GM10248 (cell line): ENCODE measurements at regions not wholly inside any gene's neighbourhood (a gene's known extent, or its start where the extent isn't known, plus 50 kb on each side); places are given as distances from the start of the nearest gene placed in this dataset.

ENCODE experiments used
- CTCF ChIA-PET: fragments of 300-600 bp; sonication (Branson Sonifier 250); formaldehyde crosslinking; extraction: SDS; loops from one replicate; lab custom pipeline; 2021; ENCODE audit warnings: antibody characterized with exemption; lab: Yijun Ruan, JAX
- POLR2A ChIA-PET: fragments of 350-650 bp; sonication (Branson Sonifier 250); formaldehyde crosslinking; extraction: SDS; loops from one replicate; lab custom pipeline; 2020; ENCODE audit warnings: antibody characterized with exemption; lab: Yijun Ruan, JAX
- DNase-seq: peaks from one replicate; pipeline ENCODE4 v3.0.0; 2012; ENCODE audit errors: extremely low spot score
- TF ChIP-seq, protein P1 (sequence below): IDR thresholded peaks from 2 replicates; pipeline ENCODE4 v1.5.1; 2012; ENCODE audit warnings: mild to moderate bottlenecking, low read depth; ENCODE audit errors: extremely low read depth, missing control alignments, control extremely low read depth

DNA sequence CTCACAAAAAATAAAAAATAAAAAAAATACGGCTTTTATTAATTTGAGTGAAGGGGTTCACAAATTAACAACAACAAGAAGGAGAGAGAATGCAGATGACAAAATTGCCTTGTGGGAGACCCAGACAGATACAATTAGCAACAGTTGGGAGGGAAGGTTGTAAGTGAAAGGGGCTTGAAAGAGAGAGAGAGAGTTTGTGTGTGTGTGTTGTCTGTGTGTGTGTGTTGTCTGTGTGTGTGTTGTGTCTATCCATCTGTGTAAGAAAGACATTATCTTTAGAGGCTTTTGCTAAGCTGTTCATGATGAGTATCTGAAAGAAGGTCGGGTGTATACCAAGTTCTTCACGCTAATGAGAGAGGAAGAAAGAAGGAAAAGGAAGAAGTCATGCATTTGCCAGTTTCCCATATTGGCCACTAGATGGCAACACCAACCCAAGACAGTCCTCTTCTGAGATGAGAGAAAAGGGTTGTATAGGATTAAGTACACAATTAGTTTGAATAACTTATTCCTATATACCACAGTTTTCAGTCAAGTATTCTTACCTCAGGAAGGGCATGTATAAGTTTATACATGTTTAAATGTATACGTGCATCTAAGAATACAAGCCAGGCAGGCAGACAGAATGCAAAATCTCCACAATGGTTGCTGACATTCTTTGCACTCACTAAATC is 63.7 kb upstream of the CD2AP start:
- TF ChIP-seq, protein P1, sequence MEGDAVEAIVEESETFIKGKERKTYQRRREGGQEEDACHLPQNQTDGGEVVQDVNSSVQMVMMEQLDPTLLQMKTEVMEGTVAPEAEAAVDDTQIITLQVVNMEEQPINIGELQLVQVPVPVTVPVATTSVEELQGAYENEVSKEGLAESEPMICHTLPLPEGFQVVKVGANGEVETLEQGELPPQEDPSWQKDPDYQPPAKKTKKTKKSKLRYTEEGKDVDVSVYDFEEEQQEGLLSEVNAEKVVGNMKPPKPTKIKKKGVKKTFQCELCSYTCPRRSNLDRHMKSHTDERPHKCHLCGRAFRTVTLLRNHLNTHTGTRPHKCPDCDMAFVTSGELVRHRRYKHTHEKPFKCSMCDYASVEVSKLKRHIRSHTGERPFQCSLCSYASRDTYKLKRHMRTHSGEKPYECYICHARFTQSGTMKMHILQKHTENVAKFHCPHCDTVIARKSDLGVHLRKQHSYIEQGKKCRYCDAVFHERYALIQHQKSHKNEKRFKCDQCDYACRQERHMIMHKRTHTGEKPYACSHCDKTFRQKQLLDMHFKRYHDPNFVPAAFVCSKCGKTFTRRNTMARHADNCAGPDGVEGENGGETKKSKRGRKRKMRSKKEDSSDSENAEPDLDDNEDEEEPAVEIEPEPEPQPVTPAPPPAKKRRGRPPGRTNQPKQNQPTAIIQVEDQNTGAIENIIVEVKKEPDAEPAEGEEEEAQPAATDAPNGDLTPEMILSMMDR, result peak; percentile 88
- peak; percentile 57 for DNase-seq
- CTCF ChIA-PET, result interaction anchor here (0.6 to 3.4 kb wide), 29 partner anchors 9 to 373 kb away, joined by 3 to 28 read pairs (median 5); partner anchors contain the start of gene OPN5
- POLR2A ChIA-PET, result no interaction called here

DNA sequence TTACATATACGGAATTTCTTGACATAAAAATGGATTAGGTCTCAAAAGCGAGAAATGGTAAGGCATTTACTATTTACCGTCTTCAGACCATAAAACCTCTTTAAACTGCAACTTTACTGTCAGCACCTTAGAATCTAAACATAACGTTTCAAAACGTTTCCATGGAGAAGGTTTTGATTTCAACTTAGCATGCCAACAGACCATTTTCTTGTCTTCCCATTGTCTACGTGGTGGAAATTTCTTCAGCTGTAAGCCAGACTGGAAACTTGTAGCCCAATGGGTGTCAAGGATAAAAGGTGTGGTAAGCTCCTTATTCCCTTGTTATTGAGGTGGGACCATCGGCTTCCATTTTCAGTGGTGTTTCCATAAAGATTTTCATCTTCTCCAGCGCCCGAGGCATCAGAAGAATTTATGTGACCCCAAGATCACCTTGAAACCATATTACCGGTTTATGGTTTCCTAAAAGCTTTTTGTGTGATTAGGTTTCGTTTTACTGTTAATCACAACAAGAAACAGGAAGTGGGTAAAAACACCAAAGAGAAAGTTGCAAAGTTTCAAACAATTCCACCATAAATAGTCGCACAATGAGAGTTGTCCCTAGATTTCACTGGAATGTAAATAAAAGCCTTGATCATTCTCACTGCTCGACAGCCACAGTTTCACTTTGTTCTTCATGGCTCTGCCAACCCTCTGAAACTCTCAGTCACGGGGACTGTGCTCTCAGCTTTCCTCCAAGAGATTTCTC is 63.0 kb upstream of the CD2AP start:
- ChIA-PET CTCF (interaction anchor here (0.6 to 3.4 kb wide), 22 partner anchors 8 to 373 kb away, joined by 3 to 28 read pairs (median 6); no protein-coding TSS in a partner anchor), POLR2A (no interaction called here)
- DNase-seq, result peak; percentile 35
- TF ChIP-seq, protein P1, result no peak

DNA sequence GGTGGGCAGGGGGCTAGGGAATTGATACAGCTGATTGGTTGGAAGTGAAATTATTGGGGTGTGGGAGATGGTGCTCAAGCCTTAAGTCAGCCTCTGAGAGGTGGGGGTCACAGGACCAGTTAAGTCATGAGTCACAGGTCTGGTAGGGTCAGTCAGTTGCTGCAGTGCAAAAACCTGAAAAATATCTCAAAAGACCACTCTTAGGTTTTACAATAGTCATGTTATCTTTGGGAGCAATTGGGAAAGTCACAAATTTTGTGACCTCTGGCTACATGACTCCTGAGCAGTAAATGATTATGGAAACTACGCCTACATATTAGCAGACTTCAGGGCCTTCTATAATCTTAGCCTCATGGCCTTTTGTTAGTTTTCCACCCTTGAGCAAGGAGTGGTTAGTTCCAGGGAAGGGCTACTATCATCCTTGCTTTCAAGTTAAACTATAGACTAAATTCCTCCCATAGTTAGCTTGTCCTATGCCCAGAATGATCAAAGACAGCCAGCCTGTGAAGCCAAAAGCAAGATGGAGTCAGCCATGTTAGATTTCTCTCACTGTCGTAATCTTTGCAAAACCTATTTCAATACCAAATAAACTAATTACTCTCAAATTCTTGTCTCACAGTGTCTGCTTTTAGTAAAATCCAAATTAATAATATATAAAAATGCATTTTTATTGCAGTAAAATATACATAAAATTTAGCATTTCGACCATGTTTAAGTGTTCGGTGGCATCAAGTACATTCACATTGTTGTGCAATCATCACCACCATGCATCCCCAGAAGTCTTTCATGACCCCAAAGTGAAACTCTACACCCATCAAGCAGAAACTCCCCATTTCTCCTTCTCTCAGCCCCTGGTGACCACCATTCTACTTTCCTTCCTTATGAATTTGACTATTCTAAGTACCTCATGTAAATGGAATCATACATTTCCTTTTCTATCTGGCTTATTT is 60.9 kb upstream of the CD2AP start:
- POLR2A ChIA-PET, result no interaction called here

DNA sequence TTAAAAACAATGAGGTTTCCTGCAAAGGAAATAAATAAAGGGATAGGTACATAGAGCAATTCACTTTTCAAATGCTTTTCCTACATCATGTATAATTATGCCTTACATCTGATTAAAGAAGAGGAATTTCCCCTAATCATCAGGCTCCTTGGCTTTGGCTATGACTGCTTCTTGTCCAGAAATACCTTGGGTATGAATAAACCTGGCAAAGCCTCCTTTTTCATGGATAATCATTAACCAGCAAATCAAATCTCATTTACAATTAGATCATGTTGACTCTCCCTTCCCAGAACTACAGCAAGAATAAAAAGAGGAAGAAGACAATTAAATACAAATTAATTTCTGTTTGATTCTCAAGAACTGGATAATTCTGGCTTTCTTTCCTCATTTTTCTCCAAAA is 58.0 kb upstream of the CD2AP start:
- ChIA-PET CTCF (interaction anchor here (1.3 kb wide), 1 partner anchor 9 kb away, joined by 3 read pairs; no protein-coding TSS in a partner anchor), POLR2A (no interaction called here)
- no peak for DNase-seq
- TF ChIP-seq, protein P1, result no peak

More for the DNA sequence above, 60.9 kb upstream of the CD2AP start:
- DNase-seq, result no peak
- TF ChIP-seq, protein P1, result no peak
- CTCF ChIA-PET, result interaction anchor here (1.0 to 2.4 kb wide), 5 partner anchors 9 to 318 kb away, joined by 3 to 10 read pairs (median 4); no protein-coding TSS in a partner anchor

DNA sequence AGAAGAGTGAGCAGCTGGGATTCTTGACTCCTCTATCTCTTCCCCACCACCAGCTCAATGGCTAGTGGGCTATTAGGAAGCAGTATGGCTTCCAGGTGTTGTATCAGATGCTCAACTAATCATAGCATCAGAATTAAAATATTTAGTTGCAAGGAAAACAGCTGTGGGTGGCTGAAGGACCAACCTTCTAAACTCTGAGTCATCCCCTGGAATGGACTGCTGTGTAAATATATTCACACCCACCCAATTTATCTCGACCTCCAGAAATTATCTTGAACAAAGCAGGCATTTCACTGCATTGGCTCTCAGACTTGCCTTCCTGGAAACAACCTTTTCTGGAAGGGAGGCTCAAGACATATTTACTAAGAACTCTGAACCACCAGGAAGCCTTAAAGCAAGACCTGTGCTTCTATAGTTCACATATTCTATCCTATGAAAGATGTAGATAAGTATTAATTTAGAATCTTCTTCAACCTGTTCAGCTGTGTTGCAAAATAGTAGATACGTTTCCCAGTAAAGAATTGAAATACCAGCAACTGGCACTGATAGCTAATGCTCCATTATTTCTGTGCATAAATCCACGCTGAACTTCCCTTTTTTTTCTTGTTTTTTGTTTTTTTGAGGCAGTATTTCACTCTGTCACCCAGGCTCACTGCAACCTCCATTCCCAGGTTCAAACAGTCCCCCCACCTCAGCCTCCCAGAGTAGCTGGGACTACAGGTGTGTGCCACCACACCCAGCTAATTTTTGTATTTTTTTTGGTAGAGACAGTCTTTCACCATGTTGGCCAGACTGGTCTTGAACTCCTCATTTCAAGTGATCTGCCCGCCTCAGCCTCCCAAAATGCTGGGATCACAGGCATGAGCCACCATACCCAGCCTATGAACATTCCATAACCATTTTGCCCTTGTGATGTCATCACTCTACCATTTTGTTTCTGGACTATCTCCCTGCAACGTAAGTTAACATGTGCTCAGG is 56.9 kb upstream of the CD2AP start:
- TF ChIP-seq, protein P1, result no peak
- CTCF ChIA-PET, result interaction anchor here (1.0 kb wide), 1 partner anchor 359 kb away, joined by 3 read pairs; no protein-coding TSS in a partner anchor
- POLR2A ChIA-PET, result no interaction called here
- no peak for DNase-seq
